Calu3 (cell line): ENCODE measurements at regions not wholly inside any gene's neighbourhood (a gene's known extent, or its start where the extent isn't known, plus 50 kb on each side); places are given as distances from the start of the nearest gene placed in this dataset.
"Not testable (repeated sequence)": the region's sequence is repeated elsewhere in the genome, so short reads cannot be mapped to it uniquely, and the experiment has no call there.

Source experiments
- BruUV-seq: library from RNA; stranded (reverse); fragments of 400-500 nt; replicated peaks from 2 replicates; lab custom pipeline; 2021; lab: Mats Ljungman, UMichigan
- CTCF ChIA-PET: fragments of 300-600 bp; sonication (Branson Sonifier 250); formaldehyde crosslinking; loops from one replicate; lab custom pipeline; 2022; ENCODE audit warnings: antibody characterized with exemption; lab: Charles Lee
- DNase-seq: peaks from one replicate; pipeline ENCODE4 v3.0.0; 2022
- H3K27ac Mint-ChIP-seq: one replicate; pipeline ENCODE4 v1.8.0; 2022; ENCODE audit warnings: mixed read lengths; ENCODE audit not compliant: unreplicated experiment
- H3K27me3 Mint-ChIP-seq: one replicate; pipeline ENCODE4 v1.8.0; 2022; ENCODE audit warnings: mixed read lengths; ENCODE audit not compliant: unreplicated experiment
- H3K36me3 Mint-ChIP-seq: one replicate; pipeline ENCODE4 v1.8.0; 2022; ENCODE audit warnings: mild to moderate bottlenecking, moderate library complexity, mixed read lengths; ENCODE audit not compliant: insufficient read depth, unreplicated experiment
- H3K4me1 Mint-ChIP-seq: one replicate; pipeline ENCODE4 v1.8.0; 2022; ENCODE audit warnings: mild to moderate bottlenecking, low read depth, mixed read lengths; ENCODE audit not compliant: unreplicated experiment
- H3K4me3 Mint-ChIP-seq: one replicate; pipeline ENCODE4 v1.8.0; 2022; ENCODE audit warnings: mild to moderate bottlenecking, low read depth, moderate library complexity, mixed read lengths; ENCODE audit not compliant: unreplicated experiment
- H3K9me3 Mint-ChIP-seq: one replicate; pipeline ENCODE4 v1.8.0; 2022; ENCODE audit warnings: low read depth, mixed read lengths; ENCODE audit not compliant: unreplicated experiment
- CTCF ChIP-seq: fragments of 200-600 bp; IDR thresholded peaks from one replicate; pipeline ENCODE4 v1.8.0; 2022; ENCODE audit warnings: antibody characterized with exemption; ENCODE audit not compliant: unreplicated experiment
- intact Hi-C: fragments of 100-400 bp; cut with micrococcal nuclease; formaldehyde crosslinking; loops from one replicate; pipeline ENCODE4 v1.10.0; 2022; ENCODE audit not compliant: unreplicated experiment

GRCh38 chr20:6662309-6662708 lies 105.2 kb upstream of the BMP2 start:
- Mint-ChIP-seq H3K4me1 (peaks cover 43% of the 10 kb centered on the region), H3K4me3 (no peak overlapping the region), H3K27me3 (no peaks in the 10 kb centered on the region), H3K27ac (no peak overlapping the region), H3K36me3 (no peaks in the 10 kb centered on the region), H3K9me3 (no peaks in the 10 kb centered on the region)
- intact Hi-C loops: loop anchor here (5.0 kb wide), 1 partner anchor 45 kb away; no protein-coding TSS in a partner anchor
- no TSS peak for BruUV-seq
- TF ChIP-seq CTCF: no peak
- CTCF ChIA-PET: no interaction called here
- no peak for DNase-seq

GRCh38 chr20:6660441-6660840 lies 107.0 kb upstream of the BMP2 start:
- peak; percentile 55 for DNase-seq
- H3K27ac Mint-ChIP-seq: peak overlapping the region; percentile 54
- no peaks in the 10 kb centered on the region for H3K27me3 Mint-ChIP-seq
- no peaks in the 10 kb centered on the region for H3K9me3 Mint-ChIP-seq
- CTCF ChIA-PET: interaction anchor here (1.1 to 1.3 kb wide), 2 partner anchors 100 to 105 kb away, joined by 3 to 4 read pairs; no protein-coding TSS in a partner anchor
- TF ChIP-seq CTCF: no peak
- H3K36me3 Mint-ChIP-seq: no peaks in the 10 kb centered on the region
- H3K4me3 Mint-ChIP-seq: no peak overlapping the region
- H3K4me1 Mint-ChIP-seq: peaks cover 39% of the 10 kb centered on the region
- intact Hi-C loops: loop anchor here (5.0 kb wide), 1 partner anchor 47 kb away; no protein-coding TSS in a partner anchor
- no TSS peak for BruUV-seq

GRCh38 chr20:6658909-6659308 lies 108.6 kb upstream of the BMP2 start:
- H3K4me3 Mint-ChIP-seq, H3K27ac Mint-ChIP-seq, BruUV-seq, H3K27me3 Mint-ChIP-seq, H3K36me3 Mint-ChIP-seq, DNase-seq, H3K9me3 Mint-ChIP-seq, CTCF ChIA-PET, intact Hi-C loops: not testable (repeated sequence)
- peaks cover 32% of the 10 kb centered on the region for H3K4me1 Mint-ChIP-seq

- Mint-ChIP-seq H3K4me1 (peaks cover 24% of the 10 kb centered on the region), H3K36me3 (no peaks in the 10 kb centered on the region), H3K9me3 (no peaks in the 10 kb centered on the region), H3K27me3 (no peaks in the 10 kb centered on the region), H3K4me3 (no peak overlapping the region), H3K27ac (no peak overlapping the region)
- BruUV-seq: no TSS peak
- CTCF ChIA-PET: no interaction called here
- intact Hi-C loops: no loop called here
- TF ChIP-seq CTCF: no peak
- DNase-seq: no peak
These were observed 109.6 kb upstream of the BMP2 start for GRCh38 chr20:6657904-6658303.

- CTCF ChIA-PET: no interaction called here
- H3K27ac Mint-ChIP-seq: no peak overlapping the region
- no peaks in the 10 kb centered on the region for H3K9me3 Mint-ChIP-seq
- TF ChIP-seq CTCF: no peak
- H3K36me3 Mint-ChIP-seq: no peaks in the 10 kb centered on the region
- H3K4me1 Mint-ChIP-seq: peaks cover 28% of the 10 kb centered on the region
- intact Hi-C loops: no loop called here
- no peak overlapping the region for H3K4me3 Mint-ChIP-seq
- H3K27me3 Mint-ChIP-seq: no peaks in the 10 kb centered on the region
- BruUV-seq: no TSS peak
- no peak for DNase-seq
These were observed 110.4 kb upstream of the BMP2 start for GRCh38 chr20:6657111-6657510.
